ENCODE measurements at regions not wholly inside any gene's neighbourhood (a gene's known extent, or its start where the extent isn't known, plus 50 kb on each side); places are given as distances from the start of the nearest gene placed in this dataset.
A peak's percentile ranks its signal among the peaks of the same experiment; 100 is the strongest.

GRCh38 chr6:84521511-84521910 lies 242.9 kb downstream of the TBX18 start:
- TF ChIP-seq TCF7L2 (IDR thresholded peaks at IDR 0.05; ENCODE audit: borderline replicate concordance, low read depth, low read length) (peak; percentile 72), FEZF1 (tag by site-specific recombination; IDR thresholded peaks at IDR 0.05) (peak; percentile 59), ZNF768 (tag by site-specific recombination; IDR thresholded peaks at IDR 0.05) (no peak), ZNF843 (tag by site-specific recombination; IDR thresholded peaks at IDR 0.05) (peak; percentile 50; the same call in 1 of the 2 replicates)
- no peaks in the 10 kb centered on the region for H3K9me3 ChIP-seq (ENCODE audit: control insufficient read depth, insufficient read depth, low read depth, low read length)
- ChIA-PET CTCF (interaction anchor here (0.7 kb wide), 1 partner anchor 12 kb away, joined by 3 read pairs; no protein-coding TSS in a partner anchor), POLR2A (no interaction called here)
- no peak overlapping the region for H3K27ac ChIP-seq (ENCODE audit: extremely low read depth, low read depth, low read length)
- H3K4me3 ChIP-seq (ENCODE audit: low read depth, low read length): no peak overlapping the region
- peaks cover 6% of the 10 kb centered on the region; the same call in 1 of the 2 replicates for H3K4me1 ChIP-seq (ENCODE audit: control insufficient read depth, insufficient read depth, low read length)
- no peaks in the 10 kb centered on the region for H3K36me3 ChIP-seq (ENCODE audit: control insufficient read depth in 2 of 2, insufficient read depth in 1 of 2, low read length in 2 of 2)

- ChIA-PET POLR2A (no interaction called here), CTCF (interaction anchor here (0.6 to 1.2 kb wide), 3 partner anchors 95 to 258 kb away, joined by 3 to 4 read pairs (median 4); no protein-coding TSS in a partner anchor)
- H3K4me3 ChIP-seq (ENCODE audit: low read depth, low read length): no peak overlapping the region
Measured at GRCh38 chr6:84517741-84518530, 246.5 kb downstream of the TBX18 start.

GRCh38 chr6:84516154-84516553 lies 248.2 kb downstream of the TBX18 start:
- H3K27ac ChIP-seq (ENCODE audit: extremely low read depth, low read depth, low read length): no peak overlapping the region
- H3K4me1 ChIP-seq (ENCODE audit: control insufficient read depth, insufficient read depth, low read length): no peaks in the 10 kb centered on the region
- H3K9me3 ChIP-seq (ENCODE audit: control insufficient read depth, insufficient read depth, low read depth, low read length): no peaks in the 10 kb centered on the region
- ChIA-PET CTCF (interaction anchor here (0.6 kb wide), 1 partner anchor 438 kb away, joined by 3 read pairs; no protein-coding TSS in a partner anchor), POLR2A (interaction anchor here (0.6 kb wide), 2 partner anchors 8 to 643 kb away, joined by 3 read pairs; no protein-coding TSS in a partner anchor)
- no peaks in the 10 kb centered on the region for H3K36me3 ChIP-seq (ENCODE audit: control insufficient read depth in 2 of 2, insufficient read depth in 1 of 2, low read length in 2 of 2)
- TF ChIP-seq ZNF19 (tag by site-specific recombination; IDR thresholded peaks at IDR 0.05; ENCODE audit: low read depth): no peak
- no peak for TF ChIP-seq GLIS1 (tag by site-specific recombination; IDR thresholded peaks at IDR 0.05)
- no peak for TF ChIP-seq ZNF211 (tag by site-specific recombination; IDR thresholded peaks at IDR 0.05; ENCODE audit: low read depth)
- no peak for TF ChIP-seq WT1 (tag by site-specific recombination; IDR thresholded peaks at IDR 0.05)
- TF ChIP-seq ZNF670 (tag by site-specific recombination; IDR thresholded peaks at IDR 0.05; ENCODE audit: low read depth): no peak
- TF ChIP-seq ZNF324 (tag by site-specific recombination; IDR thresholded peaks at IDR 0.05): no peak
- H3K4me3 ChIP-seq (ENCODE audit: low read depth, low read length): no peak overlapping the region

More at GRCh38 chr6:84517741-84518530, 246.5 kb downstream of the TBX18 start:
- no peaks in the 10 kb centered on the region for H3K9me3 ChIP-seq (ENCODE audit: control insufficient read depth, insufficient read depth, low read depth, low read length)
- TF ChIP-seq ZNF391 (tag by site-specific recombination; IDR thresholded peaks at IDR 0.05; ENCODE audit: borderline replicate concordance, low read depth): no peak
- no peak for TF ChIP-seq ZSCAN5A (tag by site-specific recombination; IDR thresholded peaks at IDR 0.05)
- TF ChIP-seq MYNN (tag by site-specific recombination; IDR thresholded peaks at IDR 0.05; ENCODE audit: borderline replicate concordance): no peak
- no peak for TF ChIP-seq ZNF596 (tag by site-specific recombination; IDR thresholded peaks at IDR 0.05)
- no peak for TF ChIP-seq ZNF48 (tag by site-specific recombination; IDR thresholded peaks at IDR 0.05)
- no peak for TF ChIP-seq ZNF423 (tag by site-specific recombination; IDR thresholded peaks at IDR 0.05)
- no peak for TF ChIP-seq ZNF26 (tag by site-specific recombination; IDR thresholded peaks at IDR 0.05)
- no peak for TF ChIP-seq ZBTB21 (tag by site-specific recombination; IDR thresholded peaks at IDR 0.05)
- TF ChIP-seq KLF9 (tag by site-specific recombination; IDR thresholded peaks at IDR 0.05; ENCODE audit: low read depth): no peak
- TF ChIP-seq BCL11B (tag by site-specific recombination; IDR thresholded peaks at IDR 0.05; ENCODE audit: low read depth): no peak
- no peak for TF ChIP-seq ZNF19 (tag by site-specific recombination; IDR thresholded peaks at IDR 0.05; ENCODE audit: low read depth)
- no peak for TF ChIP-seq ZNF776 (tag by site-specific recombination; IDR thresholded peaks at IDR 0.05; ENCODE audit: borderline replicate concordance)
- H3K27ac ChIP-seq (ENCODE audit: extremely low read depth, low read depth, low read length): no peak overlapping the region
- peaks cover 6% of the 10 kb centered on the region; the same call in 1 of the 2 replicates for H3K4me1 ChIP-seq (ENCODE audit: control insufficient read depth, insufficient read depth, low read length)
- no peaks in the 10 kb centered on the region for H3K36me3 ChIP-seq (ENCODE audit: control insufficient read depth in 2 of 2, insufficient read depth in 1 of 2, low read length in 2 of 2)

All from HEK293 (cell line).